Fibroblast of villous mesenchyme (primary cell): ENCODE measurements at regions not wholly inside any gene's neighbourhood (a gene's known extent, or its start where the extent isn't known, plus 50 kb on each side); places are given as distances from the start of the nearest gene placed in this dataset.
A peak's percentile ranks its signal among the peaks of the same experiment; 100 is the strongest.

Experiments used
- DNase-seq: peaks from one replicate; pipeline ENCODE4 v3.0.0-alpha.2; 2010; ENCODE audit warnings: low read depth
- H3K4me3 ChIP-seq: 2 replicates; pipeline ENCODE4 v1.5.1; 2011; ENCODE audit warnings: low read depth, mild to moderate bottlenecking, low read length
- CTCF ChIP-seq: IDR thresholded peaks from 2 replicates; pipeline ENCODE4 v1.5.1; 2012; ENCODE audit warnings: low read depth, mild to moderate bottlenecking, low read length; ENCODE audit not compliant: insufficient read depth

GRCh38 chr20:39898467-39898852 lies 790.6 kb downstream of the MAFB start:
- no peak for TF ChIP-seq CTCF
- DNase-seq: no peak
- no peak overlapping the region for H3K4me3 ChIP-seq

GRCh38 chr20:39897781-39898466 lies 791.1 kb downstream of the MAFB start:
- peak; percentile 49 for DNase-seq
- no peak for TF ChIP-seq CTCF
- H3K4me3 ChIP-seq: no peak overlapping the region

GRCh38 chr20:39897058-39897457 lies 792.0 kb downstream of the MAFB start:
- no peak overlapping the region for H3K4me3 ChIP-seq
- no peak for TF ChIP-seq CTCF
- DNase-seq: peak; percentile 59

GRCh38 chr20:39894067-39894466 lies 795.0 kb downstream of the MAFB start:
- no peak for TF ChIP-seq CTCF
- H3K4me3 ChIP-seq: no peak overlapping the region
- no peak for DNase-seq

- peak; percentile 73 for DNase-seq
- H3K4me3 ChIP-seq: no peak overlapping the region
- peak; percentile 18 for TF ChIP-seq CTCF
Observed at GRCh38 chr20:39893003-39893685, 795.9 kb downstream of the MAFB start.

- DNase-seq: no peak
- TF ChIP-seq CTCF: no peak
Observed at GRCh38 chr20:39890697-39891096, 798.3 kb downstream of the MAFB start.

More at GRCh38 chr20:39890697-39891096, 798.3 kb downstream of the MAFB start:
- H3K4me3 ChIP-seq: no peak overlapping the region
